ENCODE measurements at regions not wholly inside any gene's neighbourhood (a gene's known extent, or its start where the extent isn't known, plus 50 kb on each side); places are given as distances from the start of the nearest gene placed in this dataset.

- H3K36me3 ChIP-seq, result no peaks in the 10 kb centered on the region
- WGBS, 2 donors, result 75 to 77% methylated on average over 12 of the region's 12 CpGs
Measured at GRCh38 chr6:147900247-147900830, 391.8 kb downstream of the SAMD5 start.

DNA sequence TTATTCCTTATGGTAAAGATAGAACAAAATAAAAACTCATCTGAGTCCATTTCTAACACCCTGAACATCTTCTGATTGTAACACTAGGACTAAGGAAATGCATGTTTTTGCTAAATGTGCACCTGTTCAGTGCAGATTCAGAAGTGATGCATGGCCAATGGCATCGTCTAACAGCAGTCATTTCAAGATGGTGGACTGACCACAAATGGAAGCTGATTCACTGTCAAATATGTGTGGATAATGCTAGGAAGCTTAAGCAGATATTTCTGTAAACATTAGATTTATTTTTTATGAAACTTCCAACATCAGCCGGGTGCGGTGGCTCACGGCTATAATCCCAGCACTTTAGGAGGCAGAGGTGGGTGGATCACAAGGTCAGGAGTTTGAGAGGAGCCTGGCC is 394.8 kb downstream of the SAMD5 start:
- no peak for DNase-seq (ENCODE audit: low spot score in 2 of 2)
- WGBS, 2 donors, result 87 to 88% methylated on average over 4 of the region's 4 CpGs
- Histone ChIP-seq H3K27me3 (no peaks in the 10 kb centered on the region), H3K4me3 (no peak overlapping the region), H3K4me1 (no peaks in the 10 kb centered on the region), H3K36me3 (no peaks in the 10 kb centered on the region), H3K27ac (no peak overlapping the region), H3K9me3 (no peaks in the 10 kb centered on the region)
- TF ChIP-seq, protein P1, sequence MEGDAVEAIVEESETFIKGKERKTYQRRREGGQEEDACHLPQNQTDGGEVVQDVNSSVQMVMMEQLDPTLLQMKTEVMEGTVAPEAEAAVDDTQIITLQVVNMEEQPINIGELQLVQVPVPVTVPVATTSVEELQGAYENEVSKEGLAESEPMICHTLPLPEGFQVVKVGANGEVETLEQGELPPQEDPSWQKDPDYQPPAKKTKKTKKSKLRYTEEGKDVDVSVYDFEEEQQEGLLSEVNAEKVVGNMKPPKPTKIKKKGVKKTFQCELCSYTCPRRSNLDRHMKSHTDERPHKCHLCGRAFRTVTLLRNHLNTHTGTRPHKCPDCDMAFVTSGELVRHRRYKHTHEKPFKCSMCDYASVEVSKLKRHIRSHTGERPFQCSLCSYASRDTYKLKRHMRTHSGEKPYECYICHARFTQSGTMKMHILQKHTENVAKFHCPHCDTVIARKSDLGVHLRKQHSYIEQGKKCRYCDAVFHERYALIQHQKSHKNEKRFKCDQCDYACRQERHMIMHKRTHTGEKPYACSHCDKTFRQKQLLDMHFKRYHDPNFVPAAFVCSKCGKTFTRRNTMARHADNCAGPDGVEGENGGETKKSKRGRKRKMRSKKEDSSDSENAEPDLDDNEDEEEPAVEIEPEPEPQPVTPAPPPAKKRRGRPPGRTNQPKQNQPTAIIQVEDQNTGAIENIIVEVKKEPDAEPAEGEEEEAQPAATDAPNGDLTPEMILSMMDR (IDR thresholded peaks at IDR 0.05), result no peak
- TF ChIP-seq EP300 (IDR thresholded peaks at IDR 0.05) (no peak), POLR2A (IDR thresholded peaks at IDR 0.05) (no peak)

More at GRCh38 chr6:147900247-147900830, 391.8 kb downstream of the SAMD5 start:
- H3K4me1 ChIP-seq, result no peaks in the 10 kb centered on the region
- DNase-seq (ENCODE audit: low spot score in 2 of 2), result no peak
- H3K27ac ChIP-seq, result no peak overlapping the region
- no peaks in the 10 kb centered on the region for H3K27me3 ChIP-seq
- H3K9me3 ChIP-seq, result no peaks in the 10 kb centered on the region
- no peak overlapping the region for H3K4me3 ChIP-seq
- TF ChIP-seq, protein P1 (IDR thresholded peaks at IDR 0.05), result no peak
- no peak for TF ChIP-seq POLR2A (IDR thresholded peaks at IDR 0.05)
- no peak for TF ChIP-seq EP300 (IDR thresholded peaks at IDR 0.05)

DNA sequence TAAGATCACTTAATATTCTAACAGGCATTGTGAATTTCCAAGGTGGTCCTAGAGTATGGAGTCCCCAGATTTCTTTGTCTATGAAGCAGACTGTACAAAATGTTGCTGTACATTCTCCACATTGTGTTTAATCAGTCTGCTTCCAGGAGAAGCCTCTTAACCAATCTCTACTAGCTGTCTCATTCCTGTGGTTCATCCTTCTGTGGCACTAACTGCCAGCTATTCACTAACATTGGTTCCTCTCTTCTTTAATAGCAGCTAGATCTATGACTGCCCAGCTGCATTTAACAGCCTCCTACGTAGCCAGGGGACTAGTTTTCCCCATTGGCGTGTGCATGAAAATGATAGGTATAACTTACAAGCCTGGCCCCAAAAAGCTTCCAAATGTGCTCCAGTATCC is 395.4 kb downstream of the SAMD5 start:
- whole genome bisulfite sequencing, 2 donors, result 93 to 98% methylated on average over 2 of the region's 2 CpGs

GRCh38 chr6:147904416-147904815 is 395.9 kb downstream of the SAMD5 start:
- Histone ChIP-seq H3K9me3 (no peaks in the 10 kb centered on the region), H3K36me3 (no peaks in the 10 kb centered on the region), H3K27me3 (no peaks in the 10 kb centered on the region), H3K4me3 (no peak overlapping the region), H3K4me1 (no peaks in the 10 kb centered on the region), H3K27ac (no peak overlapping the region)
- 94 to 96% methylated on average over 4 of the region's 4 CpGs for WGBS, 2 donors
- DNase-seq (ENCODE audit: low spot score in 2 of 2), result no peak
- TF ChIP-seq POLR2A (IDR thresholded peaks at IDR 0.05) (no peak), EP300 (IDR thresholded peaks at IDR 0.05) (no peak)
- TF ChIP-seq, protein P1 (IDR thresholded peaks at IDR 0.05), result no peak

More for the DNA sequence above, 395.4 kb downstream of the SAMD5 start:
- Histone ChIP-seq H3K4me1 (no peaks in the 10 kb centered on the region), H3K4me3 (no peak overlapping the region), H3K27me3 (no peaks in the 10 kb centered on the region), H3K9me3 (no peaks in the 10 kb centered on the region), H3K36me3 (no peaks in the 10 kb centered on the region), H3K27ac (no peak overlapping the region)
- TF ChIP-seq EP300 (IDR thresholded peaks at IDR 0.05) (no peak), POLR2A (IDR thresholded peaks at IDR 0.05) (no peak)
- TF ChIP-seq, protein P1 (IDR thresholded peaks at IDR 0.05), result no peak
- DNase-seq (ENCODE audit: low spot score in 2 of 2), result no peak

GRCh38 chr6:147905711-147906110 is 397.2 kb downstream of the SAMD5 start:
- Histone ChIP-seq H3K4me1 (no peaks in the 10 kb centered on the region), H3K36me3 (no peaks in the 10 kb centered on the region), H3K27ac (no peak overlapping the region), H3K4me3 (no peak overlapping the region), H3K9me3 (no peaks in the 10 kb centered on the region), H3K27me3 (no peaks in the 10 kb centered on the region)
- no peak for DNase-seq (ENCODE audit: low spot score in 2 of 2)
- TF ChIP-seq EP300 (IDR thresholded peaks at IDR 0.05) (no peak), POLR2A (IDR thresholded peaks at IDR 0.05) (no peak)
- TF ChIP-seq, protein P1 (IDR thresholded peaks at IDR 0.05), result no peak
- WGBS, 2 donors, result 69 to 70% methylated on average over 3 of the region's 3 CpGs

Data from tibial nerve (tissue), 4 donors.